Activated CD8-positive, alpha-beta T cell treated with anti-CD3 and anti-CD28 coated beads for 36 hours (primary cell): ENCODE measurements at regions not wholly inside any gene's neighbourhood (a gene's known extent, or its start where the extent isn't known, plus 50 kb on each side); places are given as distances from the start of the nearest gene placed in this dataset.
"Not testable (repeated sequence)": the region's sequence is repeated elsewhere in the genome, so short reads cannot be mapped to it uniquely, and the experiment has no call there.

Source experiments
- ATAC-seq: fragments of 200-7000 bp; cut with Tn5 transposase; one replicate; pipeline ENCODE4 v1.10.0; 2021; ENCODE audit warnings: mild to moderate bottlenecking, moderate library complexity
- CTCF ChIA-PET: fragments of 350-600 bp; sonication (Branson Sonifier 250); formaldehyde crosslinking; loops from one replicate; lab custom pipeline; 2021; ENCODE audit warnings: antibody characterized with exemption; lab: Charles Lee
- POLR2A ChIA-PET: fragments of 350-600 bp; sonication (Branson Sonifier 250); formaldehyde crosslinking; loops from one replicate; lab custom pipeline; 2021; ENCODE audit warnings: antibody characterized with exemption; lab: Charles Lee
- DNase-seq: peaks from one replicate; pipeline ENCODE4 v3.0.0-alpha.2; 2020
- H3K27ac Mint-ChIP-seq: one replicate; pipeline ENCODE4 v1.8.0; 2021; ENCODE audit warnings: mild to moderate bottlenecking, mixed read lengths
- H3K27me3 Mint-ChIP-seq: one replicate; pipeline ENCODE4 v1.8.0; 2021; ENCODE audit warnings: mixed read lengths
- H3K36me3 Mint-ChIP-seq: one replicate; pipeline ENCODE4 v1.8.0; 2021; ENCODE audit warnings: low read depth, mixed read lengths
- H3K4me1 Mint-ChIP-seq: one replicate; pipeline ENCODE4 v1.8.0; 2021; ENCODE audit warnings: low read depth, mixed read lengths
- H3K4me3 Mint-ChIP-seq: one replicate; pipeline ENCODE4 v1.8.0; 2021; ENCODE audit warnings: mild to moderate bottlenecking, moderate library complexity, mixed read lengths
- H3K9me3 Mint-ChIP-seq: one replicate; pipeline ENCODE4 v1.8.0; 2021; ENCODE audit warnings: mixed read lengths
- CTCF ChIP-seq: fragments of 200-600 bp; IDR thresholded peaks from one replicate; pipeline ENCODE4 v1.8.0; 2022; ENCODE audit warnings: antibody characterized with exemption, mild to moderate bottlenecking
- intact Hi-C: fragments of 100-400 bp; cut with micrococcal nuclease; formaldehyde crosslinking; loops from one replicate; pipeline ENCODE4 v1.10.0; 2022

- H3K4me1 Mint-ChIP-seq, H3K9me3 Mint-ChIP-seq, DNase-seq, POLR2A ChIA-PET, intact Hi-C loops, ATAC-seq, H3K27ac Mint-ChIP-seq, H3K36me3 Mint-ChIP-seq, H3K27me3 Mint-ChIP-seq, H3K4me3 Mint-ChIP-seq: not testable (repeated sequence)
- CTCF ChIA-PET: interaction anchor here (1.0 kb wide), 1 partner anchor 177 kb away, joined by 3 read pairs; no protein-coding TSS in a partner anchor
Measured at GRCh38 chr1:43090157-43090556, 81.9 kb downstream of the EBNA1BP2 start.

- Mint-ChIP-seq H3K27me3 (no peaks in the 10 kb centered on the region), H3K27ac (no peak overlapping the region), H3K4me3 (no peak overlapping the region), H3K9me3 (no peaks in the 10 kb centered on the region), H3K4me1 (no peaks in the 10 kb centered on the region), H3K36me3 (no peaks in the 10 kb centered on the region)
- CTCF ChIA-PET: interaction anchor here (2.0 to 2.5 kb wide), 2 partner anchors 10 to 170 kb away, joined by 8 to 21 read pairs; no protein-coding TSS in a partner anchor
- TF ChIP-seq CTCF: no peak
- intact Hi-C loops: no loop called here
- ATAC-seq (no peak), DNase-seq (no peak)
- POLR2A ChIA-PET: no interaction called here
Measured at GRCh38 chr1:43083375-43083891, 88.7 kb downstream of the EBNA1BP2 start.

- CTCF ChIA-PET: interaction anchor here (13.2 kb wide), 1 partner anchor 169 kb away, joined by 426 read pairs; no protein-coding TSS in a partner anchor
- no peak for DNase-seq
- intact Hi-C loops: no loop called here
- Mint-ChIP-seq H3K27ac (no peak overlapping the region), H3K4me1 (no peaks in the 10 kb centered on the region), H3K36me3 (no peaks in the 10 kb centered on the region), H3K27me3 (no peaks in the 10 kb centered on the region), H3K9me3 (no peaks in the 10 kb centered on the region), H3K4me3 (no peak overlapping the region)
- no peak for ATAC-seq
- POLR2A ChIA-PET: no interaction called here
- no peak for TF ChIP-seq CTCF
Measured at GRCh38 chr1:43082740-43083139, 89.3 kb downstream of the EBNA1BP2 start.

DNA sequence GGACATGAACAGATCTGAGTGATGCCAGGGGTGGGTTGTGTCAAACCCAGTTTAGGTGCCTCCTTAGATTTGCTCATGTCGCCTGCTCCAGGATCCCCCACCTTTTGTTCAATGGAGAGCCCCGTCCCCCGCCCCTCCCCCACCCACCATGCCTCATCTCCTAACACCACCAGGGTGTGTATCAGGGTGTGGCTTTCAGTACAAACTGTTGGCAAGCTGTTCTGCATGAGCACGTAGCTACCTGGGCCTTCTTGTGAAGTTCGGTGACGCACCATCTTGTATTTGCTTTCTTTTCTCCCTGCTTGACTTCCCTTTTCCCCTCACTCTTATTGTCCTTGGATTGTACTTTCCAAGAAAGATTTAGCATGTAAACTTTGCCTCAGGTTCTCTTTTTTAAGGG is 94.8 kb downstream of the EBNA1BP2 start:
- ChIA-PET CTCF (interaction anchor here (1.1 to 13.2 kb wide), 3 partner anchors 155 to 300 kb away, joined by 4 to 426 read pairs (median 5); no protein-coding TSS in a partner anchor), POLR2A (interaction anchor here (1.1 kb wide), 1 partner anchor 118 kb away, joined by 4 read pairs; no protein-coding TSS in a partner anchor)
- Mint-ChIP-seq H3K4me3 (no peak overlapping the region), H3K9me3 (no peaks in the 10 kb centered on the region), H3K4me1 (peaks cover 2% of the 10 kb centered on the region), H3K27ac (no peak overlapping the region), H3K27me3 (no peaks in the 10 kb centered on the region), H3K36me3 (no peaks in the 10 kb centered on the region)
- ATAC-seq (no peak), DNase-seq (no peak)
- no peak for TF ChIP-seq CTCF
- intact Hi-C loops: loop anchor here (10.0 kb wide), 1 partner anchor 502 kb away; no protein-coding TSS in a partner anchor

DNA sequence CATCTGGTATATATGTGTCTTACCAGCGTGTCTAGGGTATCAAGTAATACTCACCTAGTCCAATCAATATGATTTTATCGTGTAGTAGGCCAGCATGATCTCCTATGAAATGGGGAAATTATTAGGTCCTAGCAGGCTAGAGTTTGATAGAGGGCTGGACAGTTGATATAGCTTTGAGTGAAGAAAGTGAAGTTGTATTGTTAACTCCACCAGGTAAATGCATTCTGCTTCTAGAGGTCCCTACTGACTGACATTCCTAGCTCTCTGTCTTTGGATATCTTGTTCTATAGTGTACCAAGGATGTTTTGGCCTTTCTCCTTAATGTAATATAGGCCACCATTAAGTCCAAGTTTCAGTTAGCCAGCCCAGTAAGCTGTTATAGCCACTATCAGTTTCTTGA is 97.4 kb downstream of the EBNA1BP2 start:
- ATAC-seq (no peak), DNase-seq (no peak)
- H3K4me3 Mint-ChIP-seq: no peak overlapping the region
- no peak for TF ChIP-seq CTCF
- H3K4me1 Mint-ChIP-seq: peaks cover 2% of the 10 kb centered on the region
- no peaks in the 10 kb centered on the region for H3K27me3 Mint-ChIP-seq
- ChIA-PET CTCF (interaction anchor here (0.8 to 13.2 kb wide), 8 partner anchors 20 to 296 kb away, joined by 3 to 426 read pairs (median 10); partner anchors contain the start of gene TMEM269), POLR2A (interaction anchor here (0.6 to 1.1 kb wide), 2 partner anchors 160 to 425 kb away, joined by 3 to 4 read pairs; no protein-coding TSS in a partner anchor)
- no peak overlapping the region for H3K27ac Mint-ChIP-seq
- no peaks in the 10 kb centered on the region for H3K36me3 Mint-ChIP-seq
- intact Hi-C loops: loop anchor here (1.0 to 10.0 kb wide), 2 partner anchors 160 to 500 kb away; no protein-coding TSS in a partner anchor
- H3K9me3 Mint-ChIP-seq: no peaks in the 10 kb centered on the region
